ENCODE measurements at regions not wholly inside any gene's neighbourhood (a gene's known extent, or its start where the extent isn't known, plus 50 kb on each side); places are given as distances from the start of the nearest gene placed in this dataset.
"Not testable (repeated sequence)": the region's sequence is repeated elsewhere in the genome, so short reads cannot be mapped to it uniquely, and the experiment has no call there.

DNA sequence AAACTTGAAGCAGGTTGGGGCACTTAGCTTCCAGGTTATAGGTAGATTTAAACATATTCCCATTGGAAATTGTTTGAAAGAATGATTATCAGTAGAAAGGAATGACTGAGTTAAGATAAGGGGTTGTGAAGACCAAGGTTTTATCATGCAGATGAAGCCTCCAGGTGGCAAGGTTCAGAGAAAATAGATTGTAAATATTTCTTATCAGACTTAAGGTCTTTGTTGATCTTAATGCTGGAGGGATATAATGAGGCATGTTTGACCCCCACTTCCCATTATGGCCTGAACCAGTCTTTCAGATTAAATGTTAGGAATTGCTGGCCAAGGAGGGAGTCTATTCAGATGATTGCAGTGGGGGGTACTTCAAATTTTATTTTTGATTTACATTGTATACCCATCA lies 1486.5 kb upstream of the PRR20A start:
- no peaks in the 10 kb centered on the region for H3K27me3 ChIP-seq
- no peak for DNase-seq
- no peaks in the 10 kb centered on the region for H3K4me1 ChIP-seq (replicated peaks in 1 of 2)
- H3K9me3 ChIP-seq (replicated peaks in 1 of 3), result no peaks in the 10 kb centered on the region
- H3K36me3 ChIP-seq (replicated peaks in 1 of 2), result no peaks in the 10 kb centered on the region
- H3K27ac ChIP-seq, result no peak overlapping the region
- H3K4me3 ChIP-seq, result no peak overlapping the region
- TF ChIP-seq, protein P1, sequence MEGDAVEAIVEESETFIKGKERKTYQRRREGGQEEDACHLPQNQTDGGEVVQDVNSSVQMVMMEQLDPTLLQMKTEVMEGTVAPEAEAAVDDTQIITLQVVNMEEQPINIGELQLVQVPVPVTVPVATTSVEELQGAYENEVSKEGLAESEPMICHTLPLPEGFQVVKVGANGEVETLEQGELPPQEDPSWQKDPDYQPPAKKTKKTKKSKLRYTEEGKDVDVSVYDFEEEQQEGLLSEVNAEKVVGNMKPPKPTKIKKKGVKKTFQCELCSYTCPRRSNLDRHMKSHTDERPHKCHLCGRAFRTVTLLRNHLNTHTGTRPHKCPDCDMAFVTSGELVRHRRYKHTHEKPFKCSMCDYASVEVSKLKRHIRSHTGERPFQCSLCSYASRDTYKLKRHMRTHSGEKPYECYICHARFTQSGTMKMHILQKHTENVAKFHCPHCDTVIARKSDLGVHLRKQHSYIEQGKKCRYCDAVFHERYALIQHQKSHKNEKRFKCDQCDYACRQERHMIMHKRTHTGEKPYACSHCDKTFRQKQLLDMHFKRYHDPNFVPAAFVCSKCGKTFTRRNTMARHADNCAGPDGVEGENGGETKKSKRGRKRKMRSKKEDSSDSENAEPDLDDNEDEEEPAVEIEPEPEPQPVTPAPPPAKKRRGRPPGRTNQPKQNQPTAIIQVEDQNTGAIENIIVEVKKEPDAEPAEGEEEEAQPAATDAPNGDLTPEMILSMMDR (IDR thresholded peaks at IDR 0.05), result no peak
- TF ChIP-seq POLR2A (IDR thresholded peaks at IDR 0.05), result no peak
- intact Hi-C loops (cut with DNase I), result no loop called here

DNA sequence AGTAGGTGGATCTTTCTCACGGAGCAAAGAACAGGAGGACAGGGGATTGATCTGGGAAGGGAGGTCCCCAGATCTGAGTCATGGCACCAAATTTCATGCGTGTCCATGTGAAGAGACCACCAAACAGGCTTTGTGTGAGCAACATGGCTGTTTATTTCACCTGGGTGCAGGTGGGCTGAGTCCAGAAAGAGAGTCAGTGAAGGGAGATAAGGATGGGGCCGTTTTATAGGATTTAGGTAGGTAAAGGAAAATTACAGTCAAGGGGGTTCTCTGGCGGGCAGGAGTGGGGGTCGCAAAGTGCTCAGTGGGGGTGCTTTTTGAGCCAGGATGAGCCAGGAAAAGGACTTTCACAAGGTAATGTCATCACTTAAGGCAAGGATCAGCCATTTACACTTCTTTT lies 1480.5 kb upstream of the PRR20A start:
- H3K9me3 ChIP-seq (replicated peaks in 1 of 3); DNase-seq; H3K4me1 ChIP-seq (replicated peaks in 1 of 2); H3K36me3 ChIP-seq (replicated peaks in 1 of 2); H3K27me3 ChIP-seq; H3K4me3 ChIP-seq; H3K27ac ChIP-seq; intact Hi-C loops (cut with DNase I): not testable (repeated sequence)
- WGBS, 4 donors, result 41 to 76% (median 55%) methylated on average over 5 of the region's 5 CpGs

DNA sequence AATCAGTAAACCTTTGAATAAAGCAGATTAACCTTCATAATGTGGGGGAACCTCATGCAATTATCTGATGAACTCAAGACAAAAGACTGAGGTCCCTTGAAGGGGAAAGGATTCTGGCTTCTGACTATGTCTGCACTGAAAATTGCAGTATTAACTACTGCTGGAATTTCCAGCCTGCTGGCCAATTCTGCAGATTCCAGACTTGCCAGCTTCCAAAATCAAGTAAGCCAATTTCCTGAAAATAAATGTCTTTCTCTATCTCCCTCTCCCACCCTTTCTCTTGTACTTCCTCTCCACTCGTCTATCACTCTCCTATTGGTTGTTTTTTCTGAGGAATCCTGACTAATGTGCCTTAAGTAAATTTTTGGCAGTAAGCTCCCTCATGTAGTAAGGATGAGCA lies 1479.9 kb upstream of the PRR20A start:
- Histone ChIP-seq H3K4me1 (replicated peaks in 1 of 2) (no peaks in the 10 kb centered on the region), H3K27me3 (no peaks in the 10 kb centered on the region), H3K4me3 (no peak overlapping the region), H3K27ac (no peak overlapping the region), H3K9me3 (replicated peaks in 1 of 3) (no peaks in the 10 kb centered on the region), H3K36me3 (replicated peaks in 1 of 2) (no peaks in the 10 kb centered on the region)
- no peak for TF ChIP-seq POLR2A (IDR thresholded peaks at IDR 0.05)
- TF ChIP-seq, protein P1 (IDR thresholded peaks at IDR 0.05), result no peak
- intact Hi-C loops (cut with DNase I), result no loop called here
- 8 to 32% (median 14%) methylated on average over 1 of the region's 1 CpG for WGBS, 4 donors
- no peak for DNase-seq

DNA sequence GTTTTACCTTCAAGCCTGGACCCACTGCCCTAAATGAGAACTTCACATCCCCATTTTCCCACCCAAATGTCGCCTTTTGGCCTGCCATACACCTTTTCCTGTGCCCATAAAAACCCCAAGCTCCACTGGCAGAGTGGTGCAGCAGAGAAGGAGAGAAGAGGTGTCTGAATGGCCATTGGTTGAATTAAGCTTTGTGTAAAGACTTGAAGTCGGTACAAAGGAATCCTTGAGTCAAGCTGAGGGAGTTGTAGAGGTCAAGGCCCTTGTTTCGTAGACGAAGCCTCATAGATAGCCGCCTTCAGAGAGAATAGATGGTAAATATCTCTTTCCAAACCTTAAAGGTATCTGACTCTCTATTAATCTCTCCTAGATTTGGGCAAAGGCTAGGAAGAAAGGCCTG lies 1479.2 kb upstream of the PRR20A start:
- Histone ChIP-seq H3K27me3 (no peaks in the 10 kb centered on the region), H3K4me3 (no peak overlapping the region), H3K27ac (no peak overlapping the region), H3K36me3 (replicated peaks in 1 of 2) (no peaks in the 10 kb centered on the region), H3K4me1 (replicated peaks in 1 of 2) (no peaks in the 10 kb centered on the region), H3K9me3 (replicated peaks in 1 of 3) (no peaks in the 10 kb centered on the region)
- intact Hi-C loops (cut with DNase I), result no loop called here
- 50 to 67% (median 55%) methylated on average over 5 of the region's 5 CpGs for WGBS, 4 donors
- TF ChIP-seq, protein P1 (IDR thresholded peaks at IDR 0.05), result no peak
- no peak for TF ChIP-seq POLR2A (IDR thresholded peaks at IDR 0.05)
- DNase-seq, result no peak

DNA sequence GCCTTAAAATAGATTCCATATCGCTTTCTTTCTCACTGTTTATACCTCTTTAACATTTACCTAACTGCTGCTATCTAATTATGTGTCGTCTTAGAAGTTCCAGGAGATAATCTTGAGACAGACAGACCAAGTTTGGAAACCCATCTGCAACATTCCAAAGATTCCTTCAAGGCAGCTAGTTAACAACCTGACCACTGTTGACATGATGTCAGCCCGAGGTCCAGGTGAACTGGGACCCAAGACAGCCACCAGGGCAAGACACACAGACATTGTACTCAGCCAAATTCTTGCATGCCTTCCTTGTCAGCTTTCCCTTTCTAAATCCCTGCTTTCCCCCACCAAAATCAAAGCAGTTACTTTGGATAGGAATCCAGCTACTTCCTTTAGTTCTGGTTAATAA lies 1476.5 kb upstream of the PRR20A start:
- 47 to 70% (median 60%) methylated on average over 3 of the region's 3 CpGs for WGBS, 4 donors
- no peak for DNase-seq
- Histone ChIP-seq H3K4me3 (no peak overlapping the region), H3K27ac (no peak overlapping the region), H3K4me1 (replicated peaks in 1 of 2) (no peaks in the 10 kb centered on the region), H3K9me3 (replicated peaks in 1 of 3) (no peaks in the 10 kb centered on the region), H3K27me3 (no peaks in the 10 kb centered on the region), H3K36me3 (replicated peaks in 1 of 2) (no peaks in the 10 kb centered on the region)
- TF ChIP-seq POLR2A (IDR thresholded peaks at IDR 0.05), result no peak
- TF ChIP-seq, protein P1 (IDR thresholded peaks at IDR 0.05), result no peak
- intact Hi-C loops (cut with DNase I), result no loop called here
